ENCODE measurements at regions not wholly inside any gene's neighbourhood (a gene's known extent, or its start where the extent isn't known, plus 50 kb on each side); places are given as distances from the start of the nearest gene placed in this dataset.

GRCh38 chr4:28004520-28004919 lies 1143.9 kb downstream of the STIM2 start:
- intact Hi-C loops (cut with DNase I; ENCODE audit: low total_unique reads), result no loop called here
- TF ChIP-seq CTCF (IDR thresholded peaks at IDR 0.05), result no peak
- no peak for TF ChIP-seq POLR2AphosphoS5 (IDR thresholded peaks at IDR 0.05)
- no peak for TF ChIP-seq POLR2A (IDR thresholded peaks at IDR 0.05)
- H3K9me3 ChIP-seq, result no peaks in the 10 kb centered on the region

GRCh38 chr4:28006021-28006420 lies 1145.4 kb downstream of the STIM2 start:
- Histone ChIP-seq H3K4me1 (no peaks in the 10 kb centered on the region), H3K27me3 (no peaks in the 10 kb centered on the region), H3K4me3 (no peak overlapping the region), H3K27ac (no peak overlapping the region), H3K36me3 (no peaks in the 10 kb centered on the region), H3K9me3 (no peaks in the 10 kb centered on the region)
- intact Hi-C loops (cut with DNase I; ENCODE audit: low total_unique reads), result no loop called here
- no peak for TF ChIP-seq POLR2A (IDR thresholded peaks at IDR 0.05)
- no peak for TF ChIP-seq POLR2AphosphoS5 (IDR thresholded peaks at IDR 0.05)
- no peak for TF ChIP-seq CTCF (IDR thresholded peaks at IDR 0.05)
- no peak for DNase-seq (ENCODE audit: low spot score in 2 of 2)

More at GRCh38 chr4:28004520-28004919, 1143.9 kb downstream of the STIM2 start:
- no peaks in the 10 kb centered on the region for H3K27me3 ChIP-seq
- no peaks in the 10 kb centered on the region for H3K36me3 ChIP-seq
- H3K27ac ChIP-seq, result no peak overlapping the region
- DNase-seq (ENCODE audit: low spot score in 2 of 2), result no peak
- H3K4me1 ChIP-seq, result no peaks in the 10 kb centered on the region
- H3K4me3 ChIP-seq, result no peak overlapping the region

DNA sequence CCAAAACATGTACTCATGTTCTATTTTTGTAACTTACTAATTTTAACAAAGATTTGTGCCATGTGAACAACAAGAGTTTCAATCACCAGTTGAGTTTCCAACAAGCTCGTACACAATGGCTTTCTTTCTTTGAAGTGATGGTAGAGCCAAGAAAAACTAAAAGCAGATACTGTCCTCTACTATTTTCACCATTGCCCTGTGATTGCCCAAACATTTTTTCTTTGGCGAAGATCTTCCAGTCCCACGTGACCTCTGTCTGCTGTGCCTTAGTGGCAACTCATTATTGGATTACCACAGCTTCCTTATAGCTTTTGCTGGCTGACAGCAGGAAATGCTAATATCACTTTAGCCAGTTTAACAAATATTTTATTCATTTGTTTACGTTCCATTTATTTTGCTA lies 1147.1 kb downstream of the STIM2 start:
- Histone ChIP-seq H3K27ac (no peak overlapping the region), H3K36me3 (no peaks in the 10 kb centered on the region), H3K4me1 (no peaks in the 10 kb centered on the region), H3K4me3 (no peak overlapping the region), H3K9me3 (peaks cover 0 to under 1% of the 10 kb centered on the region in 2 donors), H3K27me3 (no peaks in the 10 kb centered on the region)
- peak in 1 of 2 donors; percentile 35 for DNase-seq (ENCODE audit: low spot score in 2 of 2)
- no peak for TF ChIP-seq POLR2AphosphoS5 (IDR thresholded peaks at IDR 0.05)
- no peak for TF ChIP-seq POLR2A (IDR thresholded peaks at IDR 0.05)
- intact Hi-C loops (cut with DNase I; ENCODE audit: low total_unique reads), result no loop called here

DNA sequence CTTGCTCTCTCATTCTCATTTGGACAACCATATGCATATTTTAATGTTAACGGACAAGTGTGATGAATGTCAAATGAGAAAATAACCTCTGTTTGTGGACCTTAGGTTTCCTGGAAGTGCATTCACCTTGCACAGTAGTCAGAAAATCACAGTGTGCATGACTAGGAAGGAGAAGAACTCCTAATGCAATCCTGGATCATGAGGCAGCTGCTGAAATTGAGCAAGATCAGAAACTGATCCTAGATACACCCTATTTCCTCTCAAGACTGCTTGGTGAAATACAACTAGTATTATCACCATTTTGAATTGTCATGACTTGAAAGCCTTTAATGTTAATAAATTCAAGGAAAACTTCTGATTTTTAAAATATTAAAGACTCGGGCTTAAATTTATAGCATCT lies 1148.9 kb downstream of the STIM2 start:
- intact Hi-C loops (cut with DNase I; ENCODE audit: low total_unique reads), result no loop called here
- H3K27me3 ChIP-seq, result no peaks in the 10 kb centered on the region

GRCh38 chr4:28010577-28011240 lies 1150.1 kb downstream of the STIM2 start:
- DNase-seq (ENCODE audit: low spot score in 2 of 2), result no peak
- H3K4me3 ChIP-seq, result no peak overlapping the region
- intact Hi-C loops (cut with DNase I; ENCODE audit: low total_unique reads), result no loop called here

More for the DNA sequence above, 1148.9 kb downstream of the STIM2 start:
- H3K4me3 ChIP-seq, result no peak overlapping the region
- H3K27ac ChIP-seq, result no peak overlapping the region
- H3K36me3 ChIP-seq, result no peaks in the 10 kb centered on the region
- no peak for DNase-seq (ENCODE audit: low spot score in 2 of 2)
- H3K9me3 ChIP-seq, result peaks cover 6 to 19% of the 10 kb centered on the region in 2 donors
- H3K4me1 ChIP-seq, result no peaks in the 10 kb centered on the region
- TF ChIP-seq CTCF (IDR thresholded peaks at IDR 0.05), result no peak
- TF ChIP-seq POLR2AphosphoS5 (IDR thresholded peaks at IDR 0.05), result no peak
- no peak for TF ChIP-seq POLR2A (IDR thresholded peaks at IDR 0.05)

More at GRCh38 chr4:28010577-28011240, 1150.1 kb downstream of the STIM2 start:
- no peak for TF ChIP-seq POLR2AphosphoS5 (IDR thresholded peaks at IDR 0.05)
- no peak for TF ChIP-seq CTCF (IDR thresholded peaks at IDR 0.05)
- TF ChIP-seq POLR2A (IDR thresholded peaks at IDR 0.05), result no peak
- no peaks in the 10 kb centered on the region for H3K27me3 ChIP-seq
- H3K9me3 ChIP-seq, result peaks cover 9 to 28% of the 10 kb centered on the region in 2 donors
- H3K36me3 ChIP-seq, result no peaks in the 10 kb centered on the region
- H3K4me1 ChIP-seq, result no peaks in the 10 kb centered on the region
- no peak overlapping the region for H3K27ac ChIP-seq
